Mesothelial cell of epicardium (in vitro differentiated cells): ENCODE measurements at regions not wholly inside any gene's neighbourhood (a gene's known extent, or its start where the extent isn't known, plus 50 kb on each side); places are given as distances from the start of the nearest gene placed in this dataset.

ENCODE experiments used
- DNase-seq, 2 experiments: peaks; one replicate each; pipeline ENCODE4 v3.0.0; 2021; ENCODE audit warnings: low spot score in 2 of 2; ENCODE audit not compliant: unreplicated experiment in 2 of 2
- H3K27ac Mint-ChIP-seq: 2 replicates; pipeline ENCODE4 v1.8.0; 2021; ENCODE audit warnings: mixed read lengths
- H3K27me3 Mint-ChIP-seq: 2 replicates; pipeline ENCODE4 v1.8.0; 2021; ENCODE audit warnings: low read depth, mixed read lengths
- H3K36me3 Mint-ChIP-seq: 2 replicates; pipeline ENCODE4 v1.8.0; 2021; ENCODE audit warnings: mixed read lengths
- H3K4me1 Mint-ChIP-seq: 2 replicates; pipeline ENCODE4 v1.8.0; 2021; ENCODE audit warnings: mixed read lengths
- H3K4me3 Mint-ChIP-seq: 2 replicates; pipeline ENCODE4 v1.8.0; 2021; ENCODE audit warnings: mild to moderate bottlenecking, moderate library complexity, mixed read lengths
- H3K9me3 Mint-ChIP-seq: 2 replicates; pipeline ENCODE4 v1.8.0; 2021; ENCODE audit warnings: mixed read lengths
- TF ChIP-seq, protein P1 (sequence below): fragments of 200-600 bp; sonication (generic); IDR thresholded peaks from one replicate; pipeline ENCODE4 v1.5.0; 2021; ENCODE audit warnings: antibody characterized with exemption; ENCODE audit not compliant: unreplicated experiment

DNA sequence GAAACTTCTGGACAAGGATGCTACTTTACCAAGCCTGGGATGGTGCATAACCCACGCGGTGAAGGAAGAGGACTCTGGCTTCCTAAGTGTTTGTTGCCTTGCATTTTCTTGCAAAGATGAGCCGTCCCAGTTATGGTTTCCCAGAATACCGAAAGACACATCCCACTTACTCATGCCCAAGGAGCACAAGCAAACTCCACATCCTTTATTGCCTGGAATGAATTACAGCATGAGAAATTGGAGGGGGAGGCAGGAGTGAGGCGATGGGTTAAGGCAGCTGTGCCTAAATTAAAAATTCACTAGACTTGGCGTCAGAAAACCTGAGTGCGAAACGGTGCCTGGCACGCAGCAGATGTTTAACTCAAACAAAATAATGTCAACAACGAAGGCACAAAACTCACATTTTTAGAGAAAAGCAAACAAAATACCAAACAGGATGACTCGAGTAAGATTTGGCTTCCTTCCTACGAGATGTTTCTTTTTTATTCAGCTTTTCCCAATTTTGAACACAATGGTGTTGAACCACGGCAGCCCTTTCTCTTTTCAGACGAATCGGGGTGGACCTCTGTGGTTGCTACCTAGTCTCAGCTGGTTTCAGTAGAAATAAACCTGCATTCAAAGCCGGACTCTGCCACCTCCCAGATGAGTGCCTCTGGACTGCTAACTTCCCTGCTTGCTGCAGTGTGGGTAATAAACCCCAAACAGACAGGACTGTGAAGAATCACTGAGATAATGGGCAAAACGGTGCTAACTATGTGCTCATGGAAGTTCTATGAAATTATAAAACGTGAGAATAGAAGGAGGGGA lies 100.3 kb upstream of the NCK2 start:
- no peaks in the 10 kb centered on the region for H3K4me1 Mint-ChIP-seq
- H3K27ac Mint-ChIP-seq: no peak overlapping the region
- H3K36me3 Mint-ChIP-seq: no peaks in the 10 kb centered on the region
- H3K27me3 Mint-ChIP-seq: peaks cover 50% of the 10 kb centered on the region
- DNase-seq: no peak
- TF ChIP-seq, protein P1, sequence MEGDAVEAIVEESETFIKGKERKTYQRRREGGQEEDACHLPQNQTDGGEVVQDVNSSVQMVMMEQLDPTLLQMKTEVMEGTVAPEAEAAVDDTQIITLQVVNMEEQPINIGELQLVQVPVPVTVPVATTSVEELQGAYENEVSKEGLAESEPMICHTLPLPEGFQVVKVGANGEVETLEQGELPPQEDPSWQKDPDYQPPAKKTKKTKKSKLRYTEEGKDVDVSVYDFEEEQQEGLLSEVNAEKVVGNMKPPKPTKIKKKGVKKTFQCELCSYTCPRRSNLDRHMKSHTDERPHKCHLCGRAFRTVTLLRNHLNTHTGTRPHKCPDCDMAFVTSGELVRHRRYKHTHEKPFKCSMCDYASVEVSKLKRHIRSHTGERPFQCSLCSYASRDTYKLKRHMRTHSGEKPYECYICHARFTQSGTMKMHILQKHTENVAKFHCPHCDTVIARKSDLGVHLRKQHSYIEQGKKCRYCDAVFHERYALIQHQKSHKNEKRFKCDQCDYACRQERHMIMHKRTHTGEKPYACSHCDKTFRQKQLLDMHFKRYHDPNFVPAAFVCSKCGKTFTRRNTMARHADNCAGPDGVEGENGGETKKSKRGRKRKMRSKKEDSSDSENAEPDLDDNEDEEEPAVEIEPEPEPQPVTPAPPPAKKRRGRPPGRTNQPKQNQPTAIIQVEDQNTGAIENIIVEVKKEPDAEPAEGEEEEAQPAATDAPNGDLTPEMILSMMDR: no peak
- H3K4me3 Mint-ChIP-seq: no peak overlapping the region
- H3K9me3 Mint-ChIP-seq: peaks cover 7% of the 10 kb centered on the region

DNA sequence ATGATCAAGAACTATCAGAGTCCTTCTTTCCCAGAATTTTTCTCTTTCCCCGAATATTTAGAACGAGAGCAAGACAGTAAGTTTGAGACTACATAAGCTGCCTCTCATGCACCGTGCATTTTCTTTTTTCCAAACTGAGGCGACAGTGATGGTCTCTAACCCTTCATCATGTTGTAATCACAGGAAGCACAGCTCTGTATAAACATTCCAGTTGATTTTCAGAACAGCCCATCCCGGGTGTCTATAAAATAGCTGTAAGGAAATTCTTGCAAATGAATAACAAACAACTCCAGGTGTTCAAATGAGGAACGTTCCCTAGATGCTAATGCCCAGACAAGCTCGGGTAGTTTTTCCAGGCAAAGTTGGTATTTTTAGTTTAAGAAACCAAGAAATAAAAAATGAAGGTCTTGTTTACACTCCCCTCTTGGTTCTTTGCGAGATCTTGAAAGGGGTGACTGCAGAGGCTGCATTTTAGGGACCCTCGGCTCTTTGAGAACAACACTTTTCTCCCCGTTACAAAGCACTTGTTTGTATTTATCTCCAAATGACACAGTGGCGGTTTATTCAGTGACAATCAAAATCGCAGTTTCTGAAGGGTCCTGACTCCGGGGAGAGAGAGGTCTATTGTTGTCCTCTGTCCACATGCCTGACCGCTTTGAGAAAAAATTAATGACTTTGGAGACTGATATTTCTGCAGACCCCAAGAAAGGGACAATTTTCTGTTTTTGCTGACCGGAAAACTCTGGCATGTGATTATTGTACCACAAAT lies 101.1 kb upstream of the NCK2 start:
- Mint-ChIP-seq H3K36me3 (no peaks in the 10 kb centered on the region), H3K9me3 (no peaks in the 10 kb centered on the region), H3K4me3 (no peak overlapping the region), H3K27ac (no peak overlapping the region), H3K4me1 (no peaks in the 10 kb centered on the region), H3K27me3 (peaks cover 46% of the 10 kb centered on the region)
- TF ChIP-seq, protein P1: no peak
- DNase-seq: no peak

DNA sequence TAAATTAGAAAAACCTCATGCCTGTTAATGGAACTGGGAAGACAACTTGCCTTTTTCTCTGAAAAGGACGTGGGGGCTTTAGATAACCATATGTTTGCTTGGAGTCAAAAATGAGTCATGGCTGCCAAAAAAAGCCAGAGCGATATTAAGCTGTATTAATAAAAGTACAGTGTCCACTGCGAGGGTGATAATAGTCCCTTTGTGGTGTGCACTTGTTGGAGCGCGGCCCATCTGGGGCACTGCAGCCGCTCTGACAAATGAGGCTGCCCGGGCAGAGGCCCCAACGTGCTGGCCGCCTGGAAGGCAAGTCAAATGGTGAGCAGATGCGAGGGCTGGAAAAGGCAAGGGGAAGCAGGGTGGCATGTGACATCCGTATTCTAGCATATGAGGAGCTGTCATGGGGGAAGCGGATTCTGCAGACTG lies 103.3 kb upstream of the NCK2 start:
- TF ChIP-seq, protein P1: no peak
- Mint-ChIP-seq H3K36me3 (no peaks in the 10 kb centered on the region), H3K4me1 (no peaks in the 10 kb centered on the region), H3K4me3 (no peak overlapping the region), H3K27me3 (peaks cover 33% of the 10 kb centered on the region), H3K9me3 (no peaks in the 10 kb centered on the region), H3K27ac (no peak overlapping the region)
- no peak for DNase-seq

DNA sequence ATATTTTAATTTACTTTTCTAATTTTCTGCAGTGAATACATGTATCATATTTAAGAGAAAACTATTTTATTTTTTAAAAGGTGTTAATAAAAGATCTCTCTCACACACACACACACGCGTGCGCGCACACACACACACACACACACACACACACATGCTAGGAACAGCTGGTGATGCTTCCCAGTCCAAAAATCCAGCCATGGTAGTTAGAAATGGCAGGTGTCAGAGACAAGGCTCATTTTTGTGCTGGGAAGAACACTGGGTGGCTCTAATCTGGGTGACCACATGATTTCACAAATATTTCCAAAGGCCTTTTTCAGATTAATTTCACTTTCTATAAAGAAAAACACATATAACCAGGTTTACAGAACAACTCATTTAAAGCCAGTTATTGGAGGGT lies 104.5 kb upstream of the NCK2 start:
- Mint-ChIP-seq H3K4me3 (no peak overlapping the region), H3K36me3 (no peaks in the 10 kb centered on the region), H3K9me3 (no peaks in the 10 kb centered on the region), H3K27ac (no peak overlapping the region), H3K27me3 (peaks cover 26% of the 10 kb centered on the region), H3K4me1 (no peaks in the 10 kb centered on the region)
- TF ChIP-seq, protein P1: no peak
- DNase-seq: no peak

DNA sequence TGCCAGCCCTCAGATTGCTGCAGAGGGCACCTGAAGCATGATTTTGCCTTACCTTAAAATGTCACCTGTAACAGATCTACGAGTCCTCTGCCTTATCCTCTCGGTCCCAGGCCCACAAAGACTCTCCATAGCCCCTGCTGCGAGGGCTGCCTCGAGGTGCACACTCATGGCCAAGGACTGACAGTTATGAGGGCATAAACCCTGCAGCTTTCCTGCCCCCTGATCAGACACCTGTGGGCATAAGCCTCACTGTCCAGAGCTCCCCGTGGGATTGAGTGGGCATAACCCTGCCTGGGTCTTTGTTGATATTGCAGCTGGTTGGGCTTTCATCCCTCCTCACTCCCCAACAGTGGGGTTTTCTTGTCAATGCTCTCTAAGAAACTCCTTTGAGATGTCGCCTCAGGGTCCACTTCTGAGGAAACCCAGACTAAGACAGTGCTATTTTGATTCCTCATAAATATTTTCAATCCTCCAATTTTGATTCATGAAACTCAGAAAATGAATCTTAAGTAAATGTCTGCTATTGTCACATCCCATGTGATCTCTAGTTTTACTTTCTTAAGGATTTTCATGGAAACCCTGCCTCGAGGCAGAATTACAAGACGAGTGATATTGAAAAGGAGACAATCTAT lies 108.5 kb upstream of the NCK2 start:
- TF ChIP-seq, protein P1: no peak
- Mint-ChIP-seq H3K36me3 (no peaks in the 10 kb centered on the region), H3K4me3 (no peak overlapping the region), H3K27me3 (peaks cover 20% of the 10 kb centered on the region), H3K27ac (no peak overlapping the region), H3K4me1 (peaks cover 2% of the 10 kb centered on the region), H3K9me3 (no peaks in the 10 kb centered on the region)
- no peak for DNase-seq
